HFF-Myc (cell line): ENCODE measurements at regions not wholly inside any gene's neighbourhood (a gene's known extent, or its start where the extent isn't known, plus 50 kb on each side); places are given as distances from the start of the nearest gene placed in this dataset.
"Not testable (repeated sequence)": the region's sequence is repeated elsewhere in the genome, so short reads cannot be mapped to it uniquely, and the experiment has no call there.

Experiments
- DNase-seq: peaks from one replicate; pipeline ENCODE4 v3.0.0-alpha.2; 2011; ENCODE audit warnings: low read depth; ENCODE audit errors: extremely low read depth
- H3K4me3 ChIP-seq: replicated peaks from 2 replicates; pipeline ENCODE4 v1.5.1; 2011; ENCODE audit warnings: low read depth, mild to moderate bottlenecking, control low read depth, low read length
- CTCF ChIP-seq: IDR thresholded peaks from 2 replicates; pipeline ENCODE4 v1.5.1; 2012; ENCODE audit warnings: mild to moderate bottlenecking, low read depth, low read length, control low read depth; ENCODE audit errors: missing control alignments

GRCh38 chr16:72729552-72729951, 318.4 kb downstream of the ZFHX3 start:
- DNase-seq, H3K4me3 ChIP-seq: not testable (repeated sequence)

GRCh38 chr16:72728516-72728915, 319.4 kb downstream of the ZFHX3 start:
- no peak for TF ChIP-seq CTCF
- DNase-seq: no peak
- no peak overlapping the region for H3K4me3 ChIP-seq

- no peak overlapping the region for H3K4me3 ChIP-seq
- no peak for TF ChIP-seq CTCF
- no peak for DNase-seq
These were observed 320.4 kb downstream of the ZFHX3 start for GRCh38 chr16:72727565-72727964.

- DNase-seq: no peak
- no peak for TF ChIP-seq CTCF
- H3K4me3 ChIP-seq: no peak overlapping the region
These were observed 322.3 kb downstream of the ZFHX3 start for GRCh38 chr16:72725643-72726042.

GRCh38 chr16:72723781-72724180, 324.1 kb downstream of the ZFHX3 start:
- H3K4me3 ChIP-seq: no peak overlapping the region
- no peak for TF ChIP-seq CTCF
- no peak for DNase-seq

GRCh38 chr16:72722552-72722951, 325.4 kb downstream of the ZFHX3 start:
- no peak for TF ChIP-seq CTCF
- no peak for DNase-seq
- H3K4me3 ChIP-seq: no peak overlapping the region

GRCh38 chr16:72721981-72722380, 325.9 kb downstream of the ZFHX3 start:
- DNase-seq: no peak
- no peak overlapping the region for H3K4me3 ChIP-seq
- TF ChIP-seq CTCF: no peak

GRCh38 chr16:72715267-72715666, 332.7 kb downstream of the ZFHX3 start:
- DNase-seq: no peak
- H3K4me3 ChIP-seq: no peak overlapping the region
- TF ChIP-seq CTCF: no peak
